GM23338 (cell line): ENCODE measurements at regions not wholly inside any gene's neighbourhood (a gene's known extent, or its start where the extent isn't known, plus 50 kb on each side); places are given as distances from the start of the nearest gene placed in this dataset.

Experiments used
- ATAC-seq: fragments of 200-7000 bp; cut with Tn5 transposase; 3 replicates; pipeline ENCODE4 v1.9.1; 2020
- DNase-seq: peaks from one replicate; pipeline ENCODE4 v3.0.0-alpha.2; 2015; ENCODE audit warnings: low spot score
- H2AFZ ChIP-seq: fragments of 200-600 bp; sonication (generic); 2 replicates; pipeline ENCODE4 v1.8.0; 2016; ENCODE audit warnings: antibody characterized with exemption, mild to moderate bottlenecking, moderate library complexity
- H3F3A ChIP-seq: fragments of 200-600 bp; sonication (generic); replicated peaks from 2 replicates; pipeline ENCODE4 v1.8.0; 2017; ENCODE audit warnings: antibody characterized with exemption, mixed run types, low read depth
- H3K27ac ChIP-seq: fragments of 200-600 bp; sonication (generic); 2 replicates; pipeline ENCODE4 v1.6.1; 2016; ENCODE audit warnings: low read depth
- H3K27me3 ChIP-seq: fragments of 200-600 bp; sonication (generic); 2 replicates; pipeline ENCODE4 v1.8.0; 2016; ENCODE audit warnings: mild to moderate bottlenecking, mixed run types, moderate library complexity; ENCODE audit not compliant: insufficient read depth
- H3K36me3 ChIP-seq: fragments of 200-600 bp; sonication (generic); 2 replicates; pipeline ENCODE4 v1.8.0; 2016; ENCODE audit warnings: mild to moderate bottlenecking; ENCODE audit not compliant: insufficient read depth
- H3K4me1 ChIP-seq: fragments of 200-600 bp; sonication (generic); 2 replicates; pipeline ENCODE4 v1.8.0; 2016; ENCODE audit warnings: mild to moderate bottlenecking, moderate library complexity; ENCODE audit not compliant: insufficient read depth
- H3K4me2 ChIP-seq: fragments of 200-600 bp; sonication (generic); 2 replicates; pipeline ENCODE4 v1.7.1; 2017; ENCODE audit warnings: mixed run types
- H3K4me3 ChIP-seq: fragments of 200-600 bp; sonication (generic); 2 replicates; pipeline ENCODE4 v1.6.1; 2016; ENCODE audit warnings: mixed run types
- H3K79me2 ChIP-seq: fragments of 200-600 bp; sonication (generic); replicated peaks from 2 replicates; pipeline ENCODE4 v1.8.0; 2017; ENCODE audit warnings: mild to moderate bottlenecking; ENCODE audit not compliant: insufficient read depth
- H3K9me2 ChIP-seq: fragments of 200-600 bp; sonication (generic); 2 replicates; pipeline ENCODE4 v1.8.0; 2017; ENCODE audit not compliant: insufficient read depth
- H4K20me1 ChIP-seq: fragments of 200-600 bp; sonication (generic); replicated peaks from 2 replicates; pipeline ENCODE4 v1.8.0; 2017; ENCODE audit warnings: mild to moderate bottlenecking; ENCODE audit not compliant: insufficient read depth
- H3K27ac Mint-ChIP-seq: 2 replicates; pipeline ENCODE4 v1.8.0; 2020; ENCODE audit warnings: inconsistent platforms, mild to moderate bottlenecking, moderate library complexity, mixed read lengths
- H3K27me3 Mint-ChIP-seq: 3 replicates; pipeline ENCODE4 v1.8.0; 2022; ENCODE audit warnings: low read depth, mild to moderate bottlenecking, moderate library complexity, mixed read lengths, inconsistent platforms; ENCODE audit not compliant: insufficient read depth, poor library complexity
- H3K36me3 Mint-ChIP-seq: 3 replicates; pipeline ENCODE4 v1.8.0; 2021; ENCODE audit warnings: low read depth, mild to moderate bottlenecking, inconsistent platforms, moderate library complexity, mixed read lengths
- H3K4me1 Mint-ChIP-seq: 3 replicates; pipeline ENCODE4 v1.8.0; 2020; ENCODE audit warnings: mild to moderate bottlenecking, inconsistent platforms, mixed read lengths
- H3K4me3 Mint-ChIP-seq: 3 replicates; pipeline ENCODE4 v1.8.0; 2021; ENCODE audit warnings: moderate library complexity, mild to moderate bottlenecking, inconsistent platforms, mixed read lengths
- H3K9me3 Mint-ChIP-seq: 3 replicates; pipeline ENCODE4 v1.8.0; 2020; ENCODE audit warnings: moderate library complexity, mild to moderate bottlenecking, inconsistent platforms, mixed read lengths
- CREB1 ChIP-seq: fragments of 250-450 bp; sonication (Bioruptor Pico); IDR thresholded peaks from 2 replicates; pipeline ENCODE4 v1.5.0; 2020; ENCODE audit warnings: low read depth, mild to moderate bottlenecking, moderate library complexity
- CTCF ChIP-seq, 2 experiments: fragments of 200-600 bp in 1 of 2; sonication (generic) in 1 of 2; conservative IDR thresholded peaks; 2 replicates each; pipeline versions ENCODE4 v1.5.1 to v1.6.1; 2016 to 2017; ENCODE audit warnings: antibody characterized with exemption in 2 of 2, low read depth in 2 of 2, mild to moderate bottlenecking in 2 of 2, moderate library complexity in 1 of 2
- ETS1 ChIP-seq: IDR thresholded peaks from 2 replicates; pipeline ENCODE4 v1.6.1; 2016; ENCODE audit warnings: antibody characterized with exemption
- EZH2 ChIP-seq: fragments of 200-600 bp; sonication (generic); IDR thresholded peaks from one replicate; pipeline ENCODE4 v1.8.0; 2017; ENCODE audit warnings: antibody characterized with exemption, mild to moderate bottlenecking, low read depth; ENCODE audit not compliant: unreplicated experiment
- EZH2phosphoT487 ChIP-seq: fragments of 200-600 bp; sonication (generic); IDR thresholded peaks from one replicate; pipeline ENCODE4 v1.8.1; 2018; ENCODE audit warnings: antibody characterized with exemption; ENCODE audit not compliant: unreplicated experiment
- JUNB ChIP-seq: IDR thresholded peaks from one replicate; pipeline ENCODE4 v1.6.1; 2016; ENCODE audit warnings: antibody characterized with exemption; ENCODE audit not compliant: unreplicated experiment
- NANOG ChIP-seq: IDR thresholded peaks from 2 replicates; pipeline ENCODE4 v1.6.1; 2016; ENCODE audit warnings: antibody characterized with exemption, borderline replicate concordance
- POLR2AphosphoS5 ChIP-seq: IDR thresholded peaks from 2 replicates; pipeline ENCODE4 v1.6.1; 2016; ENCODE audit warnings: antibody characterized with exemption, low read depth
- REST ChIP-seq: IDR thresholded peaks from one replicate; pipeline ENCODE4 v1.6.1; 2018; ENCODE audit warnings: antibody characterized with exemption; ENCODE audit not compliant: unreplicated experiment
- STAT1 ChIP-seq: IDR thresholded peaks from one replicate; pipeline ENCODE4 v1.6.1; 2016; ENCODE audit warnings: antibody characterized with exemption; ENCODE audit not compliant: unreplicated experiment
- ZNF114 ChIP-seq: fragments of 250-450 bp; sonication (Bioruptor Pico); IDR thresholded peaks from 2 replicates; pipeline ENCODE4 v1.5.0; 2020; ENCODE audit warnings: mild to moderate bottlenecking, moderate library complexity
- ZNF331 ChIP-seq: fragments of 250-450 bp; sonication (Bioruptor Pico); IDR thresholded peaks from 2 replicates; pipeline ENCODE4 v1.5.0; 2020; ENCODE audit warnings: low read depth, mild to moderate bottlenecking, moderate library complexity
- ZNF462 ChIP-seq: fragments of 250-450 bp; sonication (Bioruptor Pico); IDR thresholded peaks from 2 replicates; pipeline ENCODE4 v1.5.0; 2020; ENCODE audit warnings: mild to moderate bottlenecking, moderate library complexity

- H3K4me3 ChIP-seq = no peak overlapping the region
- DNase-seq = no peak
- no peaks in the 10 kb centered on the region for H3K9me2 ChIP-seq
- ATAC-seq = no peak
- Mint-ChIP-seq H3K9me3 (peaks cover 4% of the 10 kb centered on the region; the same call in 2 of the 3 replicates), H3K36me3 (no peaks in the 10 kb centered on the region), H3K4me1 (peaks cover 9% of the 10 kb centered on the region; the same call in 2 of the 3 replicates), H3K27ac (no peak overlapping the region), H3K4me3 (no peak overlapping the region), H3K27me3 (no peaks in the 10 kb centered on the region)
- no peaks in the 10 kb centered on the region for H4K20me1 ChIP-seq
- no peak overlapping the region for H3K4me2 ChIP-seq
- no peak overlapping the region for H2AFZ ChIP-seq
- no peaks in the 10 kb centered on the region for H3K4me1 ChIP-seq
- no peaks in the 10 kb centered on the region for H3K27me3 ChIP-seq
- no peaks in the 10 kb centered on the region for H3F3A ChIP-seq
- TF ChIP-seq CTCF (conservative IDR thresholded peaks at IDR 0.05; ENCODE audit: low read depth in 2 of 2) = no peak
- no peak for TF ChIP-seq ZNF462 (CRISPR knock-in tag)
- TF ChIP-seq NANOG = no peak
- no peak for TF ChIP-seq EZH2
- TF ChIP-seq STAT1 = no peak
- TF ChIP-seq ETS1 = no peak
- TF ChIP-seq POLR2AphosphoS5 = no peak
- no peak for TF ChIP-seq CREB1 (CRISPR knock-in tag)
- no peak for TF ChIP-seq EZH2phosphoT487
- TF ChIP-seq REST = no peak
- no peak for TF ChIP-seq JUNB
- TF ChIP-seq ZNF114 = no peak
- no peak for TF ChIP-seq ZNF331 (CRISPR knock-in tag)
- H3K36me3 ChIP-seq = no peaks in the 10 kb centered on the region
- no peak overlapping the region for H3K27ac ChIP-seq
- no peaks in the 10 kb centered on the region for H3K79me2 ChIP-seq
These were observed 160.6 kb upstream of the ARHGEF26 start for GRCh38 chr3:153960458-153961074.
